ENCODE measurements at regions not wholly inside any gene's neighbourhood (a gene's known extent, or its start where the extent isn't known, plus 50 kb on each side); places are given as distances from the start of the nearest gene placed in this dataset.

DNA sequence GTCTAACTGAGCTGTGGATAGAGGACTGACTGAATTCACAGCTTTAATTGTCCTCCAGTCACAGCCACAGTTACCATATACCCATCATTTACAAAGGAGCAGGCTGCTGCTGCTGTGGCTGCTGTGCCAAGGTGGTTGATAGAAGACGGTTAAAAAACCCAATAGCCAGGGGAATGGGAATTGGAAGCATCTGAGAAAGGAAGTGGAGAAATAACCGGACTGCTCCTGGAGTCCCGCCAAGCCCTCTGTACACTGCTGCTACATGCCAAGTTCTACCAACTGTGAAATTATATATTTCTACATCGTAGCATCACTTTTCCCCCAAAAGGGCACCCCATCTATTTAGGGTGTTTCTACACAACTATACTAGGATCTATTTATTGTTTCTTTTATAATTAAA is 279.7 kb upstream of the ARX start:
- DNase-seq (ENCODE audit: low read depth, low spot score): no peak
- in situ Hi-C loops (cut with HindIII; ENCODE audit: low sequenced_read_pairs): no loop called here
- TF ChIP-seq, protein P1, sequence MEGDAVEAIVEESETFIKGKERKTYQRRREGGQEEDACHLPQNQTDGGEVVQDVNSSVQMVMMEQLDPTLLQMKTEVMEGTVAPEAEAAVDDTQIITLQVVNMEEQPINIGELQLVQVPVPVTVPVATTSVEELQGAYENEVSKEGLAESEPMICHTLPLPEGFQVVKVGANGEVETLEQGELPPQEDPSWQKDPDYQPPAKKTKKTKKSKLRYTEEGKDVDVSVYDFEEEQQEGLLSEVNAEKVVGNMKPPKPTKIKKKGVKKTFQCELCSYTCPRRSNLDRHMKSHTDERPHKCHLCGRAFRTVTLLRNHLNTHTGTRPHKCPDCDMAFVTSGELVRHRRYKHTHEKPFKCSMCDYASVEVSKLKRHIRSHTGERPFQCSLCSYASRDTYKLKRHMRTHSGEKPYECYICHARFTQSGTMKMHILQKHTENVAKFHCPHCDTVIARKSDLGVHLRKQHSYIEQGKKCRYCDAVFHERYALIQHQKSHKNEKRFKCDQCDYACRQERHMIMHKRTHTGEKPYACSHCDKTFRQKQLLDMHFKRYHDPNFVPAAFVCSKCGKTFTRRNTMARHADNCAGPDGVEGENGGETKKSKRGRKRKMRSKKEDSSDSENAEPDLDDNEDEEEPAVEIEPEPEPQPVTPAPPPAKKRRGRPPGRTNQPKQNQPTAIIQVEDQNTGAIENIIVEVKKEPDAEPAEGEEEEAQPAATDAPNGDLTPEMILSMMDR (IDR thresholded peaks at IDR 0.05; ENCODE audit: low read depth, low read length): no peak
- no peak overlapping the region for H3K4me3 ChIP-seq (ENCODE audit: low read depth, low read length)

DNA sequence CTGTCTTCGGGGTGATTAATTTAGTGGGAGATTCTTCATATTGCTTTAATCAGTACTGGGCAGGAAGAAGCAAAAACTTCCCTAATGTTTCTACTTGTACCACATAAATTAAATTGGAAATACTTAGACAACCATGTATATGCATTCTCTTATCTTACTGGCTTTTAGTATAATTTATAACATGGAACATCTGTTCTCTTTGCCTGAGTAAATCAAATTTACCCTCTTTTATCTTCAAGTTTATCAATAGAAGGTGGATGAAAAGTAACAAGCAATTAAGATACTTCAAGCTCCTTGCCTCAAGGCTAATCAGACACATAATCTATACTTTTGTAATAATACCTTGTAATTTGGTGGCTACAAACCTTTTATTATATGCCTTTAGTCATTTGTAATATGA is 274.4 kb upstream of the ARX start:
- DNase-seq (ENCODE audit: low read depth, low spot score): no peak
- no peak overlapping the region for H3K4me3 ChIP-seq (ENCODE audit: low read depth, low read length)
- TF ChIP-seq, protein P1 (IDR thresholded peaks at IDR 0.05; ENCODE audit: low read depth, low read length): no peak
- in situ Hi-C loops (cut with HindIII; ENCODE audit: low sequenced_read_pairs): no loop called here

DNA sequence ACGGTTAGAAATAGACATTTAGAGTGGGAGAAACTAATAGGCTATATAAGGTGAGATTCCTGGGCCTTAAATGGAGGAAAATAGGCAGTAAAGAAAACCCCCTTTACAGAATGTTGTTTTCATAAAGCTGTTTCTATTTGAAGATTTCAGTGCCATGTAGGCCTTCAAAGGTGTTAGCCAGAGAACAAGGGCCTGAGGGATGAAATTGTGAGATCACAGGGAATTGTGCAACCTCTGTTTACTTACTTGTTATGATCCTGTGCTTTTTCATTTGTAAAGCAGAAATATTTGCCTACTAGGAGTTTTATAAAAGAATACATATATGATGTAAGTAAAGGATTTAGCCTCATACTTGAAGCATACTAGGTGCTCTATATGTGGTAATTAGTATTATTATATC is 272.9 kb upstream of the ARX start:
- no peak for DNase-seq (ENCODE audit: low read depth, low spot score)
- no peak overlapping the region for H3K4me3 ChIP-seq (ENCODE audit: low read depth, low read length)
- TF ChIP-seq, protein P1 (IDR thresholded peaks at IDR 0.05; ENCODE audit: low read depth, low read length): no peak
- in situ Hi-C loops (cut with HindIII; ENCODE audit: low sequenced_read_pairs): no loop called here

DNA sequence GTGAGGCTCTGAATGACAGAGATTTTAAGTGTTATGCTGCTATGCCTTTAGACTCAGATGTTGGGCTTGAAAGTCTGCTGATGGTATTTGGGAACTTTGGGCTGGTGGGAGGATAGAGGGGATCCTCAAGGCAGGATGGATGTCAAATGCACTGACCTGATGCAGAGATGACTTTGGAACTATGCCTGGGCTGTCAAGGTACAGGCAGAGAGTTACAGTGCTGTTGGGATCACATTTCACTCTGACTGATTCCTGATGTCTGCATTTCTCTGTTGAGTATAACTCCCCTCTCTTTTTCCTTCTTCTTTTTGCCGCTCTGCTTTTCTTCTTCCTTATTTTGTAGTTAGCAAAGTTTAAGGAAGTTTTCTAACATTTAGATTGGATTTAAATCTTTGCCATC is 271.8 kb upstream of the ARX start:
- no peak for DNase-seq (ENCODE audit: low read depth, low spot score)
- no peak overlapping the region for H3K4me3 ChIP-seq (ENCODE audit: low read depth, low read length)
- TF ChIP-seq, protein P1 (IDR thresholded peaks at IDR 0.05; ENCODE audit: low read depth, low read length): no peak
- in situ Hi-C loops (cut with HindIII; ENCODE audit: low sequenced_read_pairs): no loop called here

DNA sequence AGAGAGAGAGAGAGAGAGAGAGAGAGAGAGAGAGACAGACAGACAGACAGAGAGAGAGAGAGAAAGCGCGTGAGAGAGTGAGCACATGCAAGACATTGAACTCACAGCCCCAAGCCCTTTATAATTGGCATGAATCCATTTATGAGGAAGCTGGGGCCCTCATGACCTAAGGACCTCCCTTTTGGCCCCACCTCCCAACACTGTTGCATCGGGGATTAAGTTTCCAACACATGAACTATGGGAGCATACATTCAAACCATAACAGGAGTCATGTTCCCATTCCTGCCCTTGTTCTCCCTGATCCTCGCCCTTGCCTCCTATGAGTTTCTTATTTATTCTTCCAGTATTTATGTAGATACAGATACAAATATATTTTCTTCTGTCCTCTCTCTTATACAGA is 269.8 kb upstream of the ARX start:
- in situ Hi-C loops (cut with HindIII; ENCODE audit: low sequenced_read_pairs): no loop called here
- no peak overlapping the region for H3K4me3 ChIP-seq (ENCODE audit: low read depth, low read length)
- no peak for DNase-seq (ENCODE audit: low read depth, low spot score)
- TF ChIP-seq, protein P1 (IDR thresholded peaks at IDR 0.05; ENCODE audit: low read depth, low read length): no peak

DNA sequence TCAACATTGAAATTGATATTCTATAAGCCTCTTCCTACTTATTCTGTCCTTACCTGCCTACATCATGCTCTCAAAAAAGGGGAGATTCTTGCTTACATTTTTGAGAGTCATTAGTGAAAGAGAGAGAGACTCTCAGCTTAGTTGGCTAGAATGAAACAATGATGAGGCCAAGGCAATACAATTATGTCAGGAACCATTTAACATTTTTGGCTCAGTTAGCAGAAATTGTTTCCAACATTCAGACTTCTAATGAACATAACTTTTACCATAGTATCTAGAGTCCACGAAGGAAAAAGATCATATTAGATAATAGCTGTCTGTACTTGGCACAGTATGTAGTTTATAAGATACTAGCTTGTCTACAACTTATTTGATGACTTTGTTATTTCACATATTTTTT is 263.7 kb upstream of the ARX start:
- TF ChIP-seq, protein P1 (IDR thresholded peaks at IDR 0.05; ENCODE audit: low read depth, low read length): no peak
- no peak for DNase-seq (ENCODE audit: low read depth, low spot score)
- in situ Hi-C loops (cut with HindIII; ENCODE audit: low sequenced_read_pairs): no loop called here
- no peak overlapping the region for H3K4me3 ChIP-seq (ENCODE audit: low read depth, low read length)

DNA sequence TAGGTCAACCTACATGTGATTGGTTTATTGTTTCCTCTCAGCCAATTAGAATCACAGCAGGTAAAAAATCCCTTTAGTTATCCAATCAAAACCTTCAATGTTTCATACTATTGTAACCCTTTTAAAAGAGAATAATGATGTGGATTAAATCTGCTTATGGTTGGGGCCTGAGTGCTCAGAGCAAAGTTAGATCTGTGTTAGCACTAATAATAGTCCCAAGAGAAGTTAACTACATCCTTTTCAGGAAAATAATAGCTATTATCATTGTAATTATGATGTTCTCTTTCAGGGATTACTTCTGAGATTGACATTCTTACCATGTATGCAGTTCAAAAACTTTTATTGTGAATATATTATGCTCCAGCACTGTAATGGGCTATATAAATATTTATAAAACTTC is 262.6 kb upstream of the ARX start:
- TF ChIP-seq, protein P1 (IDR thresholded peaks at IDR 0.05; ENCODE audit: low read depth, low read length): no peak
- DNase-seq (ENCODE audit: low read depth, low spot score): no peak
- in situ Hi-C loops (cut with HindIII; ENCODE audit: low sequenced_read_pairs): no loop called here
- no peak overlapping the region for H3K4me3 ChIP-seq (ENCODE audit: low read depth, low read length)
